ENCODE measurements at regions not wholly inside any gene's neighbourhood (a gene's known extent, or its start where the extent isn't known, plus 50 kb on each side); places are given as distances from the start of the nearest gene placed in this dataset.
"Not testable (repeated sequence)": the region's sequence is repeated elsewhere in the genome, so short reads cannot be mapped to it uniquely, and the experiment has no call there.

DNA sequence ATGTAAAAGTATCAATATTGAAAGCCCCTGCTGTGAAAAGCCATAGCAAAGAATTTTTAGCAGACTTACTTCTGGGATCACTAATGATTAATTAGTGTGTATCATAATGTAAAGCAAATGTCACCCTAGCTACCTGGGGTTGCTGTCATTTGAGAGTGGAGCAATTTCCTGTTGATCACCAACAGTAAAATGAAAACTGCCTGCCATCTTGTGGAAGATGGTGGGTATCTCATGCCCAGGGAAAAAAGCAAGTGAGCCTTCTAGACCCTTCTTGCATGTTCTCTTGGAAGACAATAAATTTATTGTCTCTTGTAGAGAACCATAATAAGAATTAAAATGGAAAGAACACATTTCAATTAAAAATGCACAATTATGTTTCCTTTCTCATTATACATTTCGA is 360.2 kb downstream of the ZIC3 start:
- Histone ChIP-seq H3K4me1 (ENCODE audit: control insufficient read depth in 2 of 3, insufficient read depth in 2 of 3, low read depth in 1 of 3, low read length in 3 of 3) (no peaks in the 10 kb centered on the region), H3K9me3 (ENCODE audit: control insufficient read depth in 2 of 3, insufficient read depth in 1 of 3, low read length in 3 of 3) (no peaks in the 10 kb centered on the region), H3K27ac (ENCODE audit: low read depth in 2 of 2, low read length in 2 of 2) (no peak overlapping the region), H3K27me3 (ENCODE audit: control insufficient read depth, insufficient read depth, low read length) (no peaks in the 10 kb centered on the region), H3K4me3 (ENCODE audit: low read length in 3 of 3) (no peak overlapping the region), H3K36me3 (ENCODE audit: control insufficient read depth in 2 of 3, insufficient read depth in 3 of 3, low read length in 3 of 3) (no peaks in the 10 kb centered on the region), H3K9ac (ENCODE audit: low read length in 3 of 3) (no peak overlapping the region)
- intact Hi-C loops (cut with DNase I): no loop called here
- FAIRE-seq (no peak), DNase-seq (peak in 2 of 5 donors; percentile 16 to 21)
- TF ChIP-seq, protein P1, sequence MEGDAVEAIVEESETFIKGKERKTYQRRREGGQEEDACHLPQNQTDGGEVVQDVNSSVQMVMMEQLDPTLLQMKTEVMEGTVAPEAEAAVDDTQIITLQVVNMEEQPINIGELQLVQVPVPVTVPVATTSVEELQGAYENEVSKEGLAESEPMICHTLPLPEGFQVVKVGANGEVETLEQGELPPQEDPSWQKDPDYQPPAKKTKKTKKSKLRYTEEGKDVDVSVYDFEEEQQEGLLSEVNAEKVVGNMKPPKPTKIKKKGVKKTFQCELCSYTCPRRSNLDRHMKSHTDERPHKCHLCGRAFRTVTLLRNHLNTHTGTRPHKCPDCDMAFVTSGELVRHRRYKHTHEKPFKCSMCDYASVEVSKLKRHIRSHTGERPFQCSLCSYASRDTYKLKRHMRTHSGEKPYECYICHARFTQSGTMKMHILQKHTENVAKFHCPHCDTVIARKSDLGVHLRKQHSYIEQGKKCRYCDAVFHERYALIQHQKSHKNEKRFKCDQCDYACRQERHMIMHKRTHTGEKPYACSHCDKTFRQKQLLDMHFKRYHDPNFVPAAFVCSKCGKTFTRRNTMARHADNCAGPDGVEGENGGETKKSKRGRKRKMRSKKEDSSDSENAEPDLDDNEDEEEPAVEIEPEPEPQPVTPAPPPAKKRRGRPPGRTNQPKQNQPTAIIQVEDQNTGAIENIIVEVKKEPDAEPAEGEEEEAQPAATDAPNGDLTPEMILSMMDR (IDR thresholded peaks at IDR 0.05; ENCODE audit: borderline replicate concordance, extremely low read depth, insufficient read depth): no peak

DNA sequence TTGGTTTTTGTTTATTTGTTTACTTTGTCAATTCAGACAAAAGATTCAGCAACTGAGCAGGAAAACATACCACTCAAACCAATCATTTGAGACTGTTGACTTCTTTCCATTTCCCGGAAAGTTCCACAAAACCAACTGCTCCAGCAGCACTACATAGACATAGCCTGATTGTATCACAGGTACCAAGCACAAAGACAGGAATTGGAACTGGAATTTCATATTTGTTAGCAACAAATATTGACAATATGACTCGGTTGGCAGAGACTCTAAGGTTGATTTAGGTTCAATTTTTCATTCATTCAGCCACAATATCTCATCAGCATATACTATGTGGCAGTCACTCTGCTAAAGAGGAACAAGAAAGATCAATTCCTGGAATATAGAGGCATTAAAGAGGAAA is 364.0 kb downstream of the ZIC3 start:
- H3K27ac ChIP-seq (ENCODE audit: low read depth in 2 of 2, low read length in 2 of 2): no peak overlapping the region
- H3K4me1 ChIP-seq (ENCODE audit: control insufficient read depth in 2 of 3, insufficient read depth in 2 of 3, low read depth in 1 of 3, low read length in 3 of 3): no peaks in the 10 kb centered on the region
- H3K9me3 ChIP-seq (ENCODE audit: control insufficient read depth in 2 of 3, insufficient read depth in 1 of 3, low read length in 3 of 3): no peaks in the 10 kb centered on the region
- H3K4me3 ChIP-seq (ENCODE audit: low read length in 3 of 3): no peak overlapping the region
- FAIRE-seq (no peak), DNase-seq (no peak)
- H3K36me3 ChIP-seq (ENCODE audit: control insufficient read depth in 2 of 3, insufficient read depth in 3 of 3, low read length in 3 of 3): no peaks in the 10 kb centered on the region
- no peak overlapping the region for H3K9ac ChIP-seq (ENCODE audit: low read length in 3 of 3)
- intact Hi-C loops (cut with DNase I): no loop called here
- TF ChIP-seq, protein P1 (IDR thresholded peaks at IDR 0.05; ENCODE audit: borderline replicate concordance, extremely low read depth, insufficient read depth): no peak
- H3K27me3 ChIP-seq (ENCODE audit: control insufficient read depth, insufficient read depth, low read length): no peaks in the 10 kb centered on the region

DNA sequence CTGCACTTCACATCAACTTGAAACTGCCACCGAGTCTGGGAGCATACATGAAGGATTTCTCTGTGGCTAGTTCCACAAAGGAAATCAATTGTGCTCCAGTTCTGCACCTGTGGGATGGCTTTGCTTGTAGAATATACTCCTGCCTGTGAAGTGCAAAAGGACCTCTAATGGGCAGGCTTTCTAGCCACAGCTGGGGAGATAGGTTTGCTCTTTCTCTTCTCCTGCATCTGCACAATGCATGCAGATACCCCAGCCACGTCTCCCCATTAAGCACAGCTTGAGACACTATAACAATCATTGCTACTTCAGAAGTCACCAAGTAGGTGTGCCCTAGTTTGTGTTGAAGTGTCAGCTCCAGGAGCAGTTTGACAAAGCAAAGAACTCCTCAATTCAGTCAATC is 364.6 kb downstream of the ZIC3 start:
- intact Hi-C loops (cut with DNase I): no loop called here
- TF ChIP-seq, protein P1 (IDR thresholded peaks at IDR 0.05; ENCODE audit: borderline replicate concordance, extremely low read depth, insufficient read depth): no peak
- FAIRE-seq (no peak), DNase-seq (no peak)
- no peak overlapping the region for H3K4me3 ChIP-seq (ENCODE audit: low read length in 3 of 3)
- H3K4me1 ChIP-seq (ENCODE audit: control insufficient read depth in 2 of 3, insufficient read depth in 2 of 3, low read depth in 1 of 3, low read length in 3 of 3): no peaks in the 10 kb centered on the region
- no peaks in the 10 kb centered on the region for H3K36me3 ChIP-seq (ENCODE audit: control insufficient read depth in 2 of 3, insufficient read depth in 3 of 3, low read length in 3 of 3)
- H3K9me3 ChIP-seq (ENCODE audit: control insufficient read depth in 2 of 3, insufficient read depth in 1 of 3, low read length in 3 of 3): no peaks in the 10 kb centered on the region
- H3K27me3 ChIP-seq (ENCODE audit: control insufficient read depth, insufficient read depth, low read length): no peaks in the 10 kb centered on the region
- no peak overlapping the region for H3K9ac ChIP-seq (ENCODE audit: low read length in 3 of 3)
- no peak overlapping the region for H3K27ac ChIP-seq (ENCODE audit: low read depth in 2 of 2, low read length in 2 of 2)

DNA sequence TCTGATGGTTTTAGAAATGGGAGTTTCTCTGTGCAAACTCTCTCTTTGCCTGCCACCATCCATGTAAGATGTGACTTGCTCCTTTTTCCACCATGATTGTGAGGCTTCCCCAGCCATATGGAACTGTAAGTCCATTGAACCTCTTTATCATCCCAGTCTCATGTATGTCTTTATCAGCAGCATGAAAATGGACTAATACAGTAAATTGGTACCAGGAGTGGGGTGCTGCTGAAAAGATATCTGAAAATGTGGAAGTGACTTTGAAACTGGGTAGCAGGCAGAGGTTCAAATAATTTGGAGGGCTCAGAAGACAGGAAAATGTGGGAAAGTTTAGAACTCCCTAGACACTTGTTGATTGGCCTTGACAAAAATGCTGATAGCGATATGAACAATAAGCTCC is 368.3 kb downstream of the ZIC3 start:
- H3K9ac ChIP-seq (ENCODE audit: low read length in 3 of 3); FAIRE-seq; DNase-seq; H3K36me3 ChIP-seq (ENCODE audit: control insufficient read depth in 2 of 3, insufficient read depth in 3 of 3, low read length in 3 of 3); intact Hi-C loops (cut with DNase I); H3K27ac ChIP-seq (ENCODE audit: low read depth in 2 of 2, low read length in 2 of 2); H3K4me1 ChIP-seq (ENCODE audit: control insufficient read depth in 2 of 3, insufficient read depth in 2 of 3, low read depth in 1 of 3, low read length in 3 of 3); H3K4me3 ChIP-seq (ENCODE audit: low read length in 3 of 3); H3K27me3 ChIP-seq (ENCODE audit: control insufficient read depth, insufficient read depth, low read length); H3K9me3 ChIP-seq (ENCODE audit: control insufficient read depth in 2 of 3, insufficient read depth in 1 of 3, low read length in 3 of 3): not testable (repeated sequence)

DNA sequence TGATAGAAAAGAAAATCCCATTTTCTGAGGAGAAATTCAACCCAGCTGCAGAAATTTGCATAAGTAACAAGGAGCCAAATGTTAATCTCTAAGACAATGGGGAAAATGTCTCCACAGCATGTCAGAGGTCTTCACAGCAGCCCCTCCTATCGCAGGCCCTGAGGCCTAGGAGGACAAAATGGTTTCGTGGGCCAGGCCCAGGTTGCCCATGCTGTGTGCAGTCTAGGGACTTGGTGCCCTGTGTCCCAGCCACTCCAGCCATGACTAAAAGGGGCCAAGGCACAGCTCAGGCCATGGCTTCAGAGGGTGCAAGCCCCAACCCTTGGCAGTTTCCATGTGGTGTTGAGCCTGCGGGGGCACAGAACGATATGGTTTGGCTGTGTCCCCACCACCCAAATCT is 369.0 kb downstream of the ZIC3 start:
- H3K4me3 ChIP-seq (ENCODE audit: low read length in 3 of 3); H3K36me3 ChIP-seq (ENCODE audit: control insufficient read depth in 2 of 3, insufficient read depth in 3 of 3, low read length in 3 of 3); DNase-seq; H3K4me1 ChIP-seq (ENCODE audit: control insufficient read depth in 2 of 3, insufficient read depth in 2 of 3, low read depth in 1 of 3, low read length in 3 of 3); H3K9ac ChIP-seq (ENCODE audit: low read length in 3 of 3); H3K27me3 ChIP-seq (ENCODE audit: control insufficient read depth, insufficient read depth, low read length); intact Hi-C loops (cut with DNase I); H3K27ac ChIP-seq (ENCODE audit: low read depth in 2 of 2, low read length in 2 of 2); FAIRE-seq; H3K9me3 ChIP-seq (ENCODE audit: control insufficient read depth in 2 of 3, insufficient read depth in 1 of 3, low read length in 3 of 3): not testable (repeated sequence)
